IPS DF 6.9 (cell line): ENCODE measurements at regions not wholly inside any gene's neighbourhood (a gene's known extent, or its start where the extent isn't known, plus 50 kb on each side); places are given as distances from the start of the nearest gene placed in this dataset.

ENCODE experiments used
- DNase-seq: peaks from one replicate; pipeline ENCODE4 v3.0.0-alpha.2; 2013; ENCODE audit warnings: low read depth, low spot score
- H3K27ac ChIP-seq: one replicate; pipeline ENCODE4 v1.5.1; 2013; ENCODE audit warnings: low read length, control low read depth
- H3K27me3 ChIP-seq: 2 replicates; pipeline ENCODE4 v1.6.1; 2013; ENCODE audit warnings: mild to moderate bottlenecking, low read length; ENCODE audit not compliant: control insufficient read depth, insufficient read depth
- H3K36me3 ChIP-seq: 2 replicates; pipeline ENCODE4 v1.6.1; 2013; ENCODE audit warnings: low read length; ENCODE audit not compliant: control insufficient read depth, insufficient read depth
- H3K4me1 ChIP-seq: 2 replicates; pipeline ENCODE4 v1.6.1; 2013; ENCODE audit warnings: low read length; ENCODE audit not compliant: control insufficient read depth, insufficient read depth
- H3K4me3 ChIP-seq: 2 replicates; pipeline ENCODE4 v1.5.1; 2013; ENCODE audit warnings: mild to moderate bottlenecking, low read length
- H3K9me3 ChIP-seq: 2 replicates; pipeline ENCODE4 v1.6.1; 2013; ENCODE audit warnings: low read length, inconsistent platforms; ENCODE audit not compliant: control insufficient read depth, insufficient read depth
- WGBS: extraction: QIAGEN DNeasy Blood & Tissue Kit; methylation state at CpG from one replicate; pipeline ENCODE4 v1.1.7; 2013; ENCODE audit warnings: mixed read lengths, missing lambda C conversion rate; ENCODE audit not compliant: insufficient read length, insufficient coverage; 5-methylcytosine and 5-hydroxymethylcytosine counted together

DNA sequence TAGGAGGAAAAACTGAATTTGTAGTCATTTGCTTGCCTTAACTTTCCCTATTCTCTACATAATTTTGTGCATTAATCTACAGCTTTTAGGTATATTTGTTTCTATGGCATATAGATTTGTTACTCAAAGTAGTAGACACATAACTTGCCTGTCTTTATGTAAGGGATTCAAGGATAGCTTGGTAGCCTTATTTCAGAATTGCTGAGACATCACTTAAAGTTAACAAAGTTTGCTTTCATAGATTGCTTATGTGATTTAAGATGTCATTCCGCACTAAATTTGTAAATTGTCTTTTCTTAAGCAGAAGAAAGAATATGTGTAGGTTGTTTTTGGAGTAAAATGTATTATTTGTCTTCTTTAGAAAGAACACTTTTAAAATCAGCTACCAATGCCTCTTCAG lies 477.7 kb upstream of the NOVA1 start:
- Histone ChIP-seq H3K4me1 (no peaks in the 10 kb centered on the region), H3K9me3 (no peaks in the 10 kb centered on the region), H3K27ac (no peak overlapping the region), H3K4me3 (no peak overlapping the region), H3K36me3 (no peaks in the 10 kb centered on the region), H3K27me3 (no peaks in the 10 kb centered on the region)
- WGBS, result no CpG with 5 or more reads among the region's 1 CpG
- no peak for DNase-seq

DNA sequence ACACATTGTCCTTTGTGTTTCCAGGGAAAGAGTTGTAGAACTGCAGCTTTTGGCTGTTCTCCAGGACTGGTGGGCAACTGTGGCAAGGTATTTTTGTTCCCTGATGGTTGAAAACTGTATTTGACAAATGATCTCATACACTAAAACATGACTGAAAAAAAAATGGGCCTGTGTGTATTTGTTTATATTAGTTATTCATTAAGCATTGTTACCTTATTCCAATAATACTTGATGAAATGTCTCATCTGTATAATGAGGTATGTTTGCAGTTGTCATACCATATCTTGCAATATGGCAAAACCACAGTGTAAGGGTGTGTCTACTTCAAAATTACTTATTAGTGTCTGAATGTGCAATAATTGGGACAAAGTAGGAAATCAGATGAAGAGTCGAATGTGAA lies 479.4 kb upstream of the NOVA1 start:
- H3K36me3 ChIP-seq, result no peaks in the 10 kb centered on the region
- no peaks in the 10 kb centered on the region for H3K9me3 ChIP-seq

DNA sequence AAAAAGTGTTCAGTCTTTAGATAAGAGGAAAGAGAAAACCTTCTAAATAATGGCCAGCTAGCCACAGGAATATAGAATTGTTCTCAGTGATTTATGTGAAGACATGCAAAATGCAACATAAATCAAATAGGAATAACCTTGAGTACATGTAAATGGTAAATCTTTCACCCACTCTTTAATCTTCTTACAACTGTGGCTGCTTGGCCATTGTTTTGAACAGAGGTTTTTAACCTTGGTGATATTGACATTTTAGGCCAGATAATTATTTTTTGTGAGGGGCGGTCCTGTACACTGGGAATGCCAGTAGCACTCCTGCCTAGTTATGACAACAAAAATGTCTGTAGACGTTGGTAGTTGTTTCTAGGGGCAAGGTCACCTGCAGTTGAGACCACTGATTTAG lies 479.9 kb upstream of the NOVA1 start:
- Histone ChIP-seq H3K27ac (no peak overlapping the region), H3K36me3 (no peaks in the 10 kb centered on the region), H3K4me1 (no peaks in the 10 kb centered on the region), H3K27me3 (no peaks in the 10 kb centered on the region), H3K9me3 (no peaks in the 10 kb centered on the region), H3K4me3 (no peak overlapping the region)
- no peak for DNase-seq
- WGBS, result no CpG with 5 or more reads among the region's 2 CpGs

More for the DNA sequence above, 479.4 kb upstream of the NOVA1 start:
- no CpG with 5 or more reads among the region's 1 CpG for WGBS
- no peak overlapping the region for H3K27ac ChIP-seq
- no peak overlapping the region for H3K4me3 ChIP-seq
- H3K4me1 ChIP-seq, result no peaks in the 10 kb centered on the region
- H3K27me3 ChIP-seq, result no peaks in the 10 kb centered on the region
- DNase-seq, result no peak

DNA sequence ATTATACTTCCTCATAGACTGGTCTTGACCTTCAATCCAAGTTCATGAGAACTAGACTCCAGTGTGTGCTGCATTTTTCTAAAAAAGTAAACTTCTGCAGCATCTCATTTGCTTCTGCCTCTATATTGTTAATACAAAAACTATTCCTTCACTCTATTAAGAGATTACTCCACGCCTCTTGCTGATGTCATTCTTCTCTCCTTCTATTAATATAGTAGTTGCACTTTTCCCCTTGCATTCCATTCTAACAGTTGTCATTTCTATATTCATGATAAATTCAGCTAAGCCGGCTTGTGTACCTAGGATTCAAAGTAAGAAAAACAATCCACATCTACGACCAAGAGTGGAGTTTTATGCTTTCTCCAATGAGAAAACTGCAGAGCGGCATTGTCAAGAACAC lies 480.4 kb upstream of the NOVA1 start:
- DNase-seq, result no peak
- H3K4me1 ChIP-seq, result no peaks in the 10 kb centered on the region
- no peaks in the 10 kb centered on the region for H3K9me3 ChIP-seq
- H3K27me3 ChIP-seq, result no peaks in the 10 kb centered on the region
- no CpG with 5 or more reads among the region's 4 CpGs for WGBS
- H3K4me3 ChIP-seq, result no peak overlapping the region
- H3K36me3 ChIP-seq, result no peaks in the 10 kb centered on the region
- no peak overlapping the region for H3K27ac ChIP-seq

DNA sequence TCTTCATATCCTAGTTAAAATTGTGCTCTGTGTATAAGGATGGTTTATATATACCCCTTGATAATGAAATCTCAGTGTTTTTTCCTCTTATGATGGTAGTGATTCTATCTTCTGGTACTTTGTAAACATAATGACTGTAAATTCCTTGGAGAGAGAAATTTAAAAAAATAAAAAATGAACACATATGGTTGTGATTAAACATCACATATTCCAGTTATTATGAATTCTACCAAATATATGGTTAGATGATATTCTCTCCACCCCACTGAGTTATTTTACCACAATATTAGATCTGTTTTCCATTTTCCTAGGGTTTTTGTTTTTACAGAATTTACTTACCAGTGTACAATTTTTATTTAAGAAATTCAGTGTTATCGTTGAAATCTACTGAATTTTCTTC lies 481.9 kb upstream of the NOVA1 start:
- H3K9me3 ChIP-seq, result no peaks in the 10 kb centered on the region
- WGBS, result no CpG with 5 or more reads among the region's 1 CpG

DNA sequence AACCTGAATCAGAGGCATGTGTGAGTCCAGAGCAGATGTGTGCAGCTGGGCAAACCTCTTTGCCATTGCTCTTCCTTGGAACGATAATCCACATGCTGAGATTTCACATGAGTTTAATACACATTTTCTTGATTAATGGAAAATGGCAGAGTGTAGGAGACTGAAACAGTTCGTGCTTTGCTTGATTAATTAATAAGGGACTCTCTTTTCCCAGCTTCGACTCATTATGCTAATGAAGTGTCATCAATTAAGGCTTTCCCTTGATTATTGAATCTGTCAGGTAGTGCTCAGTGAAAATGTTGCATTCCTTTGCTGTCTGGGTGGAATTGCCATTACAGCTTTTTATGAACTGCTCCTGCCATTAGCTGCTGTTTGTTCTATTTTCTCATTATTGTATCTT lies 487.7 kb upstream of the NOVA1 start:
- Histone ChIP-seq H3K4me3 (no peak overlapping the region), H3K36me3 (no peaks in the 10 kb centered on the region), H3K9me3 (no peaks in the 10 kb centered on the region), H3K27me3 (no peaks in the 10 kb centered on the region), H3K4me1 (no peaks in the 10 kb centered on the region), H3K27ac (no peak overlapping the region)
- DNase-seq, result no peak
- no CpG with 5 or more reads among the region's 3 CpGs for WGBS

More for the DNA sequence above, 481.9 kb upstream of the NOVA1 start:
- no peak for DNase-seq
- H3K4me3 ChIP-seq, result no peak overlapping the region
- H3K4me1 ChIP-seq, result no peaks in the 10 kb centered on the region
- no peaks in the 10 kb centered on the region for H3K36me3 ChIP-seq
- H3K27me3 ChIP-seq, result no peaks in the 10 kb centered on the region
- H3K27ac ChIP-seq, result no peak overlapping the region

DNA sequence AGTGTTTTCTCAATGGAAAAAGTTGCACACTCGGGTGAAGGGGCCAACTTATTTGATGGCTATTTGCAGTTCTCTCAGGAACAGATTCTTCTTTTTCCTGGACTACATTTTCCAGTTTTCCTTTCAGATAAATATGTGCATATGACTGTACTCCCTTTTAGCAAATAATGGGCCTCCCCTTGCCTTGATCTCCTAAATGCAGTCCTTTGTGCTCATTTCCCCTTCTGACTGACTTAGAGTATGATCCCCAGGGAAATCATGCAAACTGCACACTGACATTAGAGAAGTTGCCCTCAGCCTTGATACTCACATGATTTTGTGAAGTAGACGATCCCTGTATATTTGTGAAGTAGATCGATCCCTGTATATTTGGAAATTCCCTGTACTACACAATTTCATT lies 492.9 kb upstream of the NOVA1 start:
- Histone ChIP-seq H3K4me3 (no peak overlapping the region), H3K36me3 (no peaks in the 10 kb centered on the region), H3K4me1 (no peaks in the 10 kb centered on the region), H3K27me3 (no peaks in the 10 kb centered on the region), H3K9me3 (no peaks in the 10 kb centered on the region), H3K27ac (no peak overlapping the region)
- DNase-seq, result no peak
- WGBS, result no CpG with 5 or more reads among the region's 3 CpGs

DNA sequence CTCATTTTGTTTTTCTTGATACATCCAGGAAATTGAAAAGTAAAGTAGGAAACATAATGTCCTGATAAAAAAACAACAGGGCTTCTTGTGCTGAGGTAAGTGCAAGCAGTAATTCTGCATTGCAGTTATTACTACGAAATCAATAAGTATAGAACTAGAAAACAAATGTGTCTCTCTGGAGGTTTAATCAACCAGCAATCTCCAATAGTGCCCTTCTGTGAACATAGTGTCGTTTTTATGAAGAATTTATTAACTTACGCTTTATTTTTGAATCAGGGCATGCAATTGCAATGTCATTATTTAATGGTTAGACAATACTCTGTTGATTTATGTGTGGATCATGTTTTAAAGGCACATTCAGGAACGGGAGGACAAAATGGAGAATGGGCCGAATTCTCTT lies 494.1 kb upstream of the NOVA1 start:
- no peaks in the 10 kb centered on the region for H3K27me3 ChIP-seq
- no peak for DNase-seq
- no peak overlapping the region for H3K27ac ChIP-seq
- H3K4me1 ChIP-seq, result no peaks in the 10 kb centered on the region
- H3K36me3 ChIP-seq, result no peaks in the 10 kb centered on the region
- no peaks in the 10 kb centered on the region for H3K9me3 ChIP-seq
- WGBS, result no CpG with 5 or more reads among the region's 5 CpGs
- H3K4me3 ChIP-seq, result no peak overlapping the region

DNA sequence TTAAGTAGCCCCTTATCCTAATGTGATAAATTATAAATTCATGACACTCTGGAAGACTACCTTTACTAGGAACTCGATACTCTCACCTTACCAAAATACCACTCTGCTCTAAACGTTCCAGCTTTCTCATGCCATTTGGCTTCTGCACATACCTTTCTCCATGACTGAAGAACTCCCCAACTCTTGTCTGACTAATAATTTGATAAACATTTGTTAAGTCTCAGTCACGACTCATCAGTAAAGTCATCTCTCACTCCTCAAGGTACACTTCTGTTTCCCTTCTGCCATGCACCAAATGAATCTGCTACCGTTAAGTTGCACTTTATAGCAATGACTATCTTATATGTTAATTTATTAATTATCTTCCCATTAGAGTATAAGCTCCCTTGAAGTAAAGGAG lies 498.3 kb upstream of the NOVA1 start:
- no peak for DNase-seq
- Histone ChIP-seq H3K27me3 (no peaks in the 10 kb centered on the region), H3K27ac (no peak overlapping the region), H3K4me3 (no peak overlapping the region), H3K4me1 (no peaks in the 10 kb centered on the region), H3K9me3 (no peaks in the 10 kb centered on the region), H3K36me3 (no peaks in the 10 kb centered on the region)
- no CpG with 5 or more reads among the region's 4 CpGs for WGBS

DNA sequence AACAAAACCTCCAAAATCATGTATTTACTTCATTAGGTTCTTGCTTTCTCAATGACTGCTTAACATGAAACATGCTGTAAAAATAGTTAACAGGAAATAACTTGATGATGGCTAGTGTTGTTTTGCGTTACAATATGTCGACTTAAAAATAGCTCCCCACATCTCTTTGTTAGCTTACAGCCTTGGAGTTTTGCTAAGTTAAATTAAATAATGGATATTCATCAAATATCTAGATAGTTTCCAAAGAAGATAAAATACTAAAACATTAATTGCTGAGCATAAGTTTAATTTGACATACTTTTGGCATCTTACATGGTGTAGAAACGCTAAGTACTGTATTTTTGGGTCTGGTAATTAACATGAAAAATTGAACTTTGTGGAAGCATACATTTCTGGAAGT lies 500.6 kb upstream of the NOVA1 start:
- Histone ChIP-seq H3K27ac (no peak overlapping the region), H3K4me1 (no peaks in the 10 kb centered on the region), H3K4me3 (no peak overlapping the region), H3K36me3 (no peaks in the 10 kb centered on the region), H3K27me3 (no peaks in the 10 kb centered on the region), H3K9me3 (no peaks in the 10 kb centered on the region)
- no CpG with 5 or more reads among the region's 3 CpGs for WGBS
- DNase-seq, result no peak

DNA sequence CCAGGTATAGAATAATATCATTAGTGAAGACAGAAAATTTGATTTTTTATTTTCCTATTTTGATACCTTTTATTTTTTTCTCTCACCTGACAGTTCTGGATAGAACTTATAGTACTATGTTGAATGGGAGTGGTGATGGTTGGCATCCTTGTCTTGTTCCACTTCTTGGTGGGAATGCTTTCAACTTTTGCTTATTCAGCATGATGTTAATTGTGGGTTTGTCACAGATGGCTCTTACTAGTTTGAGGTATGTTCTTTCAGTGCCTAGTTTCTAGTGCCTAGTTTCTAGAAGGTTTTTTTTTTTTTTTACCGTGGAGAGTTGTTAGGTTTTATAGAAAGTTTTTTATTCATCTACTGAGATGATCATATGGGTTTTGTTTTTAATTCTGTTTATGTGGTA lies 516.3 kb upstream of the NOVA1 start:
- no peak overlapping the region for H3K4me3 ChIP-seq
- H3K27me3 ChIP-seq, result no peaks in the 10 kb centered on the region
- no peaks in the 10 kb centered on the region for H3K9me3 ChIP-seq
- H3K27ac ChIP-seq, result no peak overlapping the region
- H3K36me3 ChIP-seq, result no peaks in the 10 kb centered on the region
- no peak for DNase-seq
- no peaks in the 10 kb centered on the region for H3K4me1 ChIP-seq
- WGBS, result no CpG with 5 or more reads among the region's 1 CpG
